H1 (cell line): ENCODE measurements at regions not wholly inside any gene's neighbourhood (a gene's known extent, or its start where the extent isn't known, plus 50 kb on each side); places are given as distances from the start of the nearest gene placed in this dataset.

Experiments used
- CTCF ChIA-PET: fragments of 300-600 bp; sonication (Branson Sonifier 250); formaldehyde crosslinking; loops from one replicate; lab custom pipeline; 2021; ENCODE audit not compliant: partially characterized antibody; lab: Charles Lee
- POLR2A ChIA-PET: fragments of 300-600 bp; sonication (Branson Sonifier 250); formaldehyde crosslinking; loops from one replicate; lab custom pipeline; 2021; ENCODE audit warnings: inconsistent platforms; ENCODE audit not compliant: partially characterized antibody; lab: Charles Lee
- DNase-seq, 2 experiments: peaks; one replicate each; pipeline versions ENCODE4 v3.0.0 to v3.0.0-alpha.2; 2010 to 2022; ENCODE audit warnings: low spot score in 2 of 2, low read depth in 1 of 2, mixed read lengths in 1 of 2
- FAIRE-seq: peaks from 2 replicates; lab custom pipeline; 2011; peaks lifted over from hg19 to GRCh38; lab: Jason Lieb, UNC
- H2AFZ ChIP-seq: 2 replicates; pipeline ENCODE4 v1.8.1; 2012; ENCODE audit warnings: low read length, inconsistent platforms
- H2AK5ac ChIP-seq: 2 replicates; pipeline ENCODE4 v1.6.1; 2013; ENCODE audit warnings: low read depth, low read length
- H2BK120ac ChIP-seq: replicated peaks from 2 replicates; pipeline ENCODE3; 2013; ENCODE audit warnings: low read depth, low read length, inconsistent platforms
- H2BK12ac ChIP-seq: 2 replicates; pipeline ENCODE4 v1.6.1; 2013; ENCODE audit warnings: low read depth, low read length
- H2BK15ac ChIP-seq: 2 replicates; pipeline ENCODE4 v1.6.1; 2013; ENCODE audit warnings: low read length
- H2BK20ac ChIP-seq: 2 replicates; pipeline ENCODE4 v1.6.1; 2013; ENCODE audit warnings: low read length
- H2BK5ac ChIP-seq: 2 replicates; pipeline ENCODE4 v1.6.1; 2013; ENCODE audit warnings: low read depth, low read length
- H3K14ac ChIP-seq: 2 replicates; pipeline ENCODE4 v1.6.1; 2013; ENCODE audit warnings: inconsistent platforms; ENCODE audit not compliant: insufficient read length
- H3K18ac ChIP-seq: 2 replicates; pipeline ENCODE4 v1.6.1; 2013; ENCODE audit warnings: low read length; ENCODE audit errors: extremely low read depth
- H3K23ac ChIP-seq: 2 replicates; pipeline ENCODE4 v1.6.1; 2013; ENCODE audit warnings: inconsistent platforms; ENCODE audit not compliant: insufficient read length
- H3K23me2 ChIP-seq: 2 replicates; pipeline ENCODE4 v1.6.1; 2013; ENCODE audit warnings: low read depth, low read length
- H3K27ac ChIP-seq: 2 replicates; pipeline ENCODE4 v1.6.1; 2011; ENCODE audit warnings: low read depth, low read length, inconsistent platforms
- H3K27me3 ChIP-seq, 4 experiments: replicated peaks in 1 of 4; 1 replicate in 1 of 4; 2 replicates in 3 of 4; pipeline versions ENCODE4 v1.6.1 to v1.8.1; 2011 to 2013; ENCODE audit warnings: low read length in 3 of 4, mild to moderate bottlenecking in 3 of 4, inconsistent platforms in 2 of 4, mixed read lengths in 2 of 4, moderate library complexity in 1 of 4; ENCODE audit not compliant: control insufficient read depth in 3 of 4, insufficient read depth in 3 of 4; ENCODE audit errors: extremely low read depth in 1 of 4
- H3K36me3 ChIP-seq, 4 experiments: 2 replicates each; pipeline versions ENCODE4 v1.6.1 to v1.8.1; 2011 to 2013; ENCODE audit warnings: mild to moderate bottlenecking in 4 of 4, low read length in 3 of 4, moderate library complexity in 2 of 4, control low read depth in 1 of 4, inconsistent platforms in 1 of 4; ENCODE audit not compliant: insufficient read depth in 4 of 4, control insufficient read depth in 2 of 4
- H3K4ac ChIP-seq: replicated peaks from 2 replicates; pipeline ENCODE3; 2013; ENCODE audit warnings: low read length, low read depth, mixed read lengths, inconsistent platforms; ENCODE audit not compliant: insufficient read length
- H3K4me1 ChIP-seq, 4 experiments: replicated peaks in 1 of 4; 1 replicate in 1 of 4; 2 replicates in 3 of 4; pipeline versions ENCODE4 v1.6.1 to v1.8.1; 2011 to 2013; ENCODE audit warnings: low read length in 3 of 4, inconsistent platforms in 2 of 4, mixed read lengths in 1 of 4; ENCODE audit not compliant: insufficient read depth in 4 of 4, control insufficient read depth in 3 of 4
- H3K4me2 ChIP-seq, 2 experiments: 2 replicates each; pipeline versions ENCODE4 v1.6.1 to v1.8.1; 2011 to 2013; ENCODE audit warnings: low read depth in 2 of 2, low read length in 2 of 2, control low read depth in 1 of 2, inconsistent platforms in 1 of 2, mild to moderate bottlenecking in 1 of 2; ENCODE audit not compliant: insufficient read depth in 1 of 2
- H3K4me3 ChIP-seq, 4 experiments: fragments of 200-600, 300-600 bp in 1 of 4; sonication (generic), shearing (Covaris generic), sonication (Bioruptor Twin) in 1 of 4; 2 replicates each; pipeline versions ENCODE4 v1.5.1 to v1.8.1; 2011 to 2016; ENCODE audit warnings: low read length in 4 of 4, low read depth in 3 of 4, control low read depth in 2 of 4, inconsistent platforms in 2 of 4, mild to moderate bottlenecking in 2 of 4, mixed read lengths in 1 of 4, moderate library complexity in 1 of 4; ENCODE audit not compliant: insufficient read depth in 2 of 4; ENCODE audit errors: extremely low read depth in 1 of 4
- H3K56ac ChIP-seq: replicated peaks from 2 replicates; pipeline ENCODE3; 2013; ENCODE audit warnings: low read depth, mild to moderate bottlenecking, mixed read lengths, low read length, inconsistent platforms; ENCODE audit not compliant: insufficient read length
- H3K79me1 ChIP-seq: 2 replicates; pipeline ENCODE4 v1.6.1; 2013; ENCODE audit warnings: low read depth, low read length, control low read depth
- H3K79me2 ChIP-seq, 2 experiments: 2 replicates each; pipeline versions ENCODE4 v1.6.1 to v1.8.1; 2012 to 2013; ENCODE audit warnings: low read length in 2 of 2, mild to moderate bottlenecking in 2 of 2, inconsistent platforms in 1 of 2; ENCODE audit not compliant: insufficient read depth in 2 of 2, control insufficient read depth in 1 of 2
- H3K9ac ChIP-seq, 4 experiments: replicated peaks in 1 of 4; 1 replicate in 1 of 4; 2 replicates in 3 of 4; pipeline versions ENCODE4 v1.6.1 to v1.8.1; 2011 to 2013; ENCODE audit warnings: low read depth in 3 of 4, low read length in 3 of 4, control low read depth in 2 of 4, mild to moderate bottlenecking in 2 of 4, moderate library complexity in 2 of 4, inconsistent platforms in 1 of 4; ENCODE audit errors: extremely low read depth in 1 of 4
- H3K9me3 ChIP-seq, 2 experiments: 2 replicates each; pipeline versions ENCODE4 v1.6.1 to v1.8.1; 2012 to 2013; ENCODE audit warnings: mild to moderate bottlenecking in 2 of 2, moderate library complexity in 2 of 2, control low read depth in 1 of 2, inconsistent platforms in 1 of 2, low read depth in 1 of 2, low read length in 1 of 2, mixed read lengths in 1 of 2; ENCODE audit not compliant: insufficient read depth in 2 of 2
- H4K20me1 ChIP-seq, 2 experiments: replicated peaks in 1 of 2; 2 replicates each; pipeline versions ENCODE3 to v1.8.1; 2011 to 2013; ENCODE audit warnings: inconsistent platforms in 2 of 2, low read length in 2 of 2, mild to moderate bottlenecking in 1 of 2; ENCODE audit not compliant: insufficient read depth in 2 of 2, control insufficient read depth in 1 of 2
- H4K5ac ChIP-seq: 2 replicates; pipeline ENCODE4 v1.6.1; 2013; ENCODE audit warnings: low read length, low read depth, mixed read lengths, inconsistent platforms; ENCODE audit not compliant: insufficient read length
- H4K8ac ChIP-seq: 2 replicates; pipeline ENCODE4 v1.8.0; 2013; ENCODE audit warnings: mild to moderate bottlenecking, moderate library complexity, low read length, inconsistent platforms; ENCODE audit not compliant: insufficient read depth; ENCODE audit errors: extremely low read depth
- H4K91ac ChIP-seq: replicated peaks from 2 replicates; pipeline ENCODE3; 2013; ENCODE audit warnings: low read length, mixed read lengths, inconsistent platforms; ENCODE audit not compliant: insufficient read length
- BACH1 ChIP-seq: IDR thresholded peaks from 2 replicates; pipeline ENCODE4 v1.6.1; 2012; ENCODE audit warnings: low read length, improper control_type of control experiment
- EZH2 ChIP-seq: fragments of 200-600 bp; sonication (generic); IDR thresholded peaks from 2 replicates; pipeline ENCODE4 v1.7.1; 2012; ENCODE audit warnings: low read depth, mild to moderate bottlenecking, moderate library complexity, low read length, inconsistent platforms; ENCODE audit not compliant: severe bottlenecking
- JUN ChIP-seq: IDR thresholded peaks from 2 replicates; pipeline ENCODE4 v1.6.1; 2011; ENCODE audit warnings: low read depth, mild to moderate bottlenecking, improper control_type of control experiment, low read length
- JUND ChIP-seq: IDR thresholded peaks from 2 replicates; pipeline ENCODE4 v1.6.1; 2011; ENCODE audit warnings: mild to moderate bottlenecking, improper control_type of control experiment, low read length
- KDM5A ChIP-seq: fragments of 200-600 bp; IDR thresholded peaks from 2 replicates; pipeline ENCODE4 v1.7.1; 2012; ENCODE audit warnings: mild to moderate bottlenecking, low read length, inconsistent platforms, mixed read lengths
- MAFK ChIP-seq: IDR thresholded peaks from 2 replicates; pipeline ENCODE4 v1.6.1; 2012; ENCODE audit warnings: low read depth, mild to moderate bottlenecking, improper control_type of control experiment, low read length
- RFX5 ChIP-seq: IDR thresholded peaks from 2 replicates; pipeline ENCODE4 v1.6.1; 2011; ENCODE audit warnings: low read depth, low read length, improper control_type of control experiment, borderline replicate concordance
- SAP30 ChIP-seq: fragments of 300-600 bp; sonication (generic); IDR thresholded peaks from 2 replicates; pipeline ENCODE4 v1.7.1; 2012; ENCODE audit warnings: low read length, moderate library complexity, mild to moderate bottlenecking, inconsistent platforms; ENCODE audit not compliant: insufficient read depth, insufficient replicate concordance
- SP4 ChIP-seq: IDR thresholded peaks from 2 replicates; pipeline ENCODE4 v1.6.1; 2012; ENCODE audit warnings: low read length, inconsistent platforms
- TAF7 ChIP-seq: optimal IDR thresholded peaks from 2 replicates; pipeline ENCODE3; 2011; ENCODE audit warnings: low read depth, mild to moderate bottlenecking, inconsistent platforms, low read length, moderate library complexity, borderline replicate concordance
- YY1 ChIP-seq: IDR thresholded peaks from 2 replicates; pipeline ENCODE4 v1.6.1; 2011; ENCODE audit warnings: low read depth, mild to moderate bottlenecking, low read length
- WGBS, 2 experiments: shearing (Covaris generic) in 1 of 2; methylation state at CpG; one replicate each; pipeline versions ENCODE4 v1.1.6 to v1.1.7; 2013 to 2015; ENCODE audit warnings: low lambda C conversion rate in 2 of 2, mixed read lengths in 2 of 2, inconsistent platforms in 1 of 2, low coverage in 1 of 2, missing lambda C conversion rate in 1 of 2; ENCODE audit not compliant: insufficient replicate concordance in 2 of 2, insufficient coverage in 1 of 2, insufficient read length in 1 of 2; ENCODE audit errors: extremely low coverage in 1 of 2, missing lambda C conversion rate in 1 of 2; 5-methylcytosine and 5-hydroxymethylcytosine counted together

DNA sequence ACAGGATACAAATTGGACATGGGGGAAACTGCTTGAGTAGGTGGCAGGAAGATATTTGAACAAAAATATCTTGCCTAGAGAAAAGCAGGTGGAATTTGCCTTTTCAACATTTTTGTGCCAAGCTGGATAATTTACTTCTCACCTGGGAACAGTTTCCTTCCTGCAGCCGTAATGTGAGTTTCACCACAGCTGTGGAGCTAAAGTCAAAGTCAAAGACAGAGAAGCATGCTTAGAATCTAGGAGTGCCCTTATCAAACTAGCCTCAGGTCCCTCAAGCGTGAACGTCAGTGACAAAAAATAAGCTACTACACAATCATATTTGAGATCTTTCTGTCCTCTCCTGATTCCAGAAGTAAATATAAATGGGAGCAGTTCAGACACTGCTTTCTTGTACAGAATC is 588.9 kb downstream of the MAT2B start:
- CTCF ChIA-PET = no interaction called here

More for the DNA sequence above, 588.9 kb downstream of the MAT2B start:
- Histone ChIP-seq H2BK12ac (no peak overlapping the region), H3K14ac (no peak overlapping the region), H3K18ac (no peak overlapping the region), H3K56ac (no peak overlapping the region), H2BK5ac (no peak overlapping the region), H4K91ac (no peak overlapping the region), H4K20me1 (no peaks in the 10 kb centered on the region), H3K4me1 (no peaks in the 10 kb centered on the region), H2AK5ac (no peak overlapping the region), H2BK20ac (no peak overlapping the region), H3K36me3 (no peaks in the 10 kb centered on the region), H3K23me2 (no peaks in the 10 kb centered on the region; the same call in 1 of the 2 replicates), H4K8ac (no peak overlapping the region), H2AFZ (no peak overlapping the region), H3K79me1 (no peaks in the 10 kb centered on the region), H3K4ac (no peak overlapping the region), H3K9ac (no peak overlapping the region), H3K4me2 (no peak overlapping the region), H3K9me3 (no peaks in the 10 kb centered on the region), H3K27me3 (no peaks in the 10 kb centered on the region), H3K79me2 (no peaks in the 10 kb centered on the region), H3K27ac (no peak overlapping the region), H2BK120ac (no peak overlapping the region), H3K23ac (no peak overlapping the region), H3K4me3 (no peak overlapping the region), H4K5ac (no peak overlapping the region), H2BK15ac (no peak overlapping the region)
- POLR2A ChIA-PET = no interaction called here
- DNase-seq (no peak), FAIRE-seq (no peak)
- TF ChIP-seq SP4 (no peak), JUN (no peak), SAP30 (no peak), EZH2 (no peak), YY1 (no peak), MAFK (no peak), BACH1 (no peak), JUND (no peak), TAF7 (no peak), KDM5A (no peak), RFX5 (no peak)
- WGBS, 2 experiments = 85% methylated on average over 3 of the region's 3 CpGs; no CpG with 5 or more reads in 1 of the 2 experiments
